DMS 273 (cell line): ENCODE measurements at regions not wholly inside any gene's neighbourhood (a gene's known extent, or its start where the extent isn't known, plus 50 kb on each side); places are given as distances from the start of the nearest gene placed in this dataset.
A peak's percentile ranks its signal among the peaks of the same experiment; 100 is the strongest.

Experiments
- DNase-seq: peaks from one replicate; lab custom pipeline; 2025; ENCODE audit not compliant: unreplicated experiment; lab: John Stamatoyannopoulos, UW

GRCh38 chr14:22390824-22391461 is 198.1 kb downstream of the DAD1 start:
- no peak for DNase-seq

- no peak for DNase-seq
These were observed 198.8 kb downstream of the DAD1 start for GRCh38 chr14:22390195-22390594.

- DNase-seq: peak; percentile 11
These were observed 200.1 kb downstream of the DAD1 start for GRCh38 chr14:22388669-22389595.

GRCh38 chr14:22387776-22388241 is 201.2 kb downstream of the DAD1 start:
- DNase-seq: peak; percentile 52

- peak; percentile 94 for DNase-seq
These were observed 201.9 kb downstream of the DAD1 start for GRCh38 chr14:22386924-22387775.

GRCh38 chr14:22384974-22385526 is 204.0 kb downstream of the DAD1 start:
- DNase-seq: no peak

- no peak for DNase-seq
These were observed 204.9 kb downstream of the DAD1 start for GRCh38 chr14:22384167-22384549.

- DNase-seq: no peak
These were observed 205.4 kb downstream of the DAD1 start for GRCh38 chr14:22383515-22384166.

- no peak for DNase-seq
These were observed 206.1 kb downstream of the DAD1 start for GRCh38 chr14:22382955-22383354.

GRCh38 chr14:22382395-22382794 is 206.6 kb downstream of the DAD1 start:
- no peak for DNase-seq

GRCh38 chr14:22381766-22382165 is 207.3 kb downstream of the DAD1 start:
- no peak for DNase-seq

GRCh38 chr14:22381408-22381760 is 207.6 kb downstream of the DAD1 start:
- DNase-seq: no peak

GRCh38 chr14:22380571-22381407 is 208.2 kb downstream of the DAD1 start:
- DNase-seq: no peak

GRCh38 chr14:22379727-22380126 is 209.3 kb downstream of the DAD1 start:
- DNase-seq: no peak

- no peak for DNase-seq
These were observed 210.8 kb downstream of the DAD1 start for GRCh38 chr14:22378181-22378580.

- peak; percentile 75 for DNase-seq
These were observed 213.6 kb downstream of the DAD1 start for GRCh38 chr14:22375321-22375930.

- no peak for DNase-seq
These were observed 218.8 kb downstream of the DAD1 start for GRCh38 chr14:22370084-22370847.

GRCh38 chr14:22358726-22359125 is 230.3 kb downstream of the DAD1 start:
- no peak for DNase-seq
